Transverse colon (tissue), 4 donors: ENCODE measurements at regions not wholly inside any gene's neighbourhood (a gene's known extent, or its start where the extent isn't known, plus 50 kb on each side); places are given as distances from the start of the nearest gene placed in this dataset.

Source experiments
- DNase-seq: peaks from one replicate; pipeline ENCODE4 v3.0.0-alpha.2; 2019
- H3K27ac ChIP-seq, 4 donors: fragments of 200-600 bp; sonication (generic); 2 replicates each; pipeline ENCODE4 v1.5.1; 2016 to 2018; ENCODE audit warnings: inconsistent platforms in 4 of 4
- H3K27me3 ChIP-seq: fragments of 200-600 bp; sonication (generic); 2 replicates; pipeline ENCODE4 v1.5.1; 2017; ENCODE audit warnings: inconsistent platforms
- H3K36me3 ChIP-seq, 4 donors: fragments of 200-600 bp; sonication (generic); 2 replicates each; pipeline ENCODE4 v1.5.1; 2017 to 2019; ENCODE audit warnings: inconsistent platforms in 4 of 4
- H3K4me1 ChIP-seq, 4 donors: fragments of 200-600 bp; sonication (generic); 2 replicates each; pipeline ENCODE4 v1.5.1; 2017 to 2020; ENCODE audit warnings: inconsistent platforms in 4 of 4
- H3K4me3 ChIP-seq, 4 donors: fragments of 200-600 bp; sonication (generic); 1 replicate in 1 of 4; 2 replicates in 3 of 4; pipeline versions ENCODE4 v1.5.1 to v1.6.1; 2017 to 2019; ENCODE audit warnings: inconsistent platforms in 4 of 4
- H3K9me3 ChIP-seq, 2 donors: fragments of 200-600 bp; sonication (generic); 2 replicates each; pipeline ENCODE4 v1.5.1; 2017 to 2019; ENCODE audit warnings: inconsistent platforms in 2 of 2
- CTCF ChIP-seq, 5 experiments: fragments of 200-600 bp in 3 of 5; fragments of 450-650 bp in 2 of 5; sonication (generic) in 3 of 5; IDR thresholded peaks; 1 replicate in 2 of 5; 2 replicates in 3 of 5; pipeline ENCODE4 v1.5.1; 2016 to 2017; ENCODE audit warnings: antibody characterized with exemption in 5 of 5, inconsistent platforms in 3 of 5, mild to moderate bottlenecking in 2 of 5, moderate library complexity in 1 of 5
- EP300 ChIP-seq: sonication (generic); formaldehyde crosslinking; IDR thresholded peaks from one replicate; pipeline ENCODE4 v1.6.1; 2017; ENCODE audit warnings: antibody characterized with exemption, low read depth
- POLR2A ChIP-seq: fragments of 450-650 bp; IDR thresholded peaks from one replicate; pipeline ENCODE4 v1.6.1; 2016; ENCODE audit warnings: antibody characterized with exemption, mild to moderate bottlenecking, moderate library complexity
- POLR2AphosphoS5 ChIP-seq, 3 donors: sonication (generic); formaldehyde crosslinking; IDR thresholded peaks; one replicate each; pipeline ENCODE4 v1.6.1; 2016; ENCODE audit warnings: antibody characterized with exemption in 3 of 3
- WGBS, 2 donors: methylation state at CpG; one replicate each; pipeline ENCODE4 v1.1.5; 2018; ENCODE audit warnings: low coverage in 1 of 2; 5-methylcytosine and 5-hydroxymethylcytosine counted together
- in situ Hi-C, 4 donors: fragments of 200-750 bp; cut with MboI; loops; one replicate each; pipeline versions ENCODE4 v1.15.0 to v1.15.1; 2017; ENCODE audit warnings: low sequenced_read_pairs in 3 of 4, low pct_ligation_motif_present in 1 of 4, low pct_unique_long_range_greater_than_20kb in 1 of 4
- intact Hi-C: fragments of 100-400 bp; cut with DNase I; formaldehyde crosslinking; loops from one replicate; pipeline ENCODE4 v1.15.1; 2023; ENCODE audit warnings: low total_unique reads

DNA sequence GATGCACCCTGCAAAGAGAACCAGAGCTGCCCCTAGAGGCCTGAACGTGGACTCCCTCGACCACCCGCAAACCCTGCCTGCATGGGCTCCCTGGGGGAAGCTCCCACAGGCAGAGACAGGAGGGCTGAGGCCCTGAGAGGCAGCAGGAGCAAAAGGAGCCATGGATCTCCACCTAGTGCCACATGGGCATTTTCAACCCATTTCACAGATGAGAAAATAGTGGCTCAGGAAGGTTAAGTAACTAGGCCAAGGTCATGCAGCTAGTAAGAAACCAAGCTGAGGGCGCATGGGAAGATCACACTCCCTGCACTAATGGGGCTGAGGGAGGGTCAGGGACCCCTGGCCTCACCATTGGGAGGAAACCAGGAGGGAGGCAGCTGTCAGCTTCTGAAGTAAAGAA is 271.7 kb upstream of the RAB6C start:
- no peaks in the 10 kb centered on the region for H3K36me3 ChIP-seq
- in situ Hi-C loops: no loop called here
- H3K4me3 ChIP-seq: no peak overlapping the region
- H3K27ac ChIP-seq: no peak overlapping the region
- no peak for DNase-seq
- no peaks in the 10 kb centered on the region for H3K4me1 ChIP-seq
- H3K9me3 ChIP-seq: no peaks in the 10 kb centered on the region
- H3K27me3 ChIP-seq: no peaks in the 10 kb centered on the region
- intact Hi-C loops: no loop called here
- TF ChIP-seq EP300 (no peak), POLR2A (no peak), CTCF (IDR thresholded peaks at IDR 0.05) (no peak)
- 92% methylated on average over 4 of the region's 4 CpGs; no CpG with 5 or more reads in 1 of the 2 donors for WGBS, 2 donors

- H3K9me3 ChIP-seq: no peaks in the 10 kb centered on the region
- no peak overlapping the region for H3K27ac ChIP-seq
- intact Hi-C loops (no loop called here), in situ Hi-C loops (no loop called here)
- 54 to 75% methylated on average over 2 to 19 of the region's 20 CpGs for WGBS, 2 donors
- no peaks in the 10 kb centered on the region for H3K4me1 ChIP-seq
- DNase-seq: no peak
- no peak for TF ChIP-seq CTCF (IDR thresholded peaks at IDR 0.05)
- TF ChIP-seq POLR2A: no peak
- TF ChIP-seq POLR2AphosphoS5 (IDR thresholded peaks at IDR 0.05): no peak
- H3K4me3 ChIP-seq: no peak overlapping the region
- H3K27me3 ChIP-seq: no peaks in the 10 kb centered on the region
- H3K36me3 ChIP-seq: no peaks in the 10 kb centered on the region
Observed at GRCh38 chr2:129708221-129708967, 271.1 kb upstream of the RAB6C start.

DNA sequence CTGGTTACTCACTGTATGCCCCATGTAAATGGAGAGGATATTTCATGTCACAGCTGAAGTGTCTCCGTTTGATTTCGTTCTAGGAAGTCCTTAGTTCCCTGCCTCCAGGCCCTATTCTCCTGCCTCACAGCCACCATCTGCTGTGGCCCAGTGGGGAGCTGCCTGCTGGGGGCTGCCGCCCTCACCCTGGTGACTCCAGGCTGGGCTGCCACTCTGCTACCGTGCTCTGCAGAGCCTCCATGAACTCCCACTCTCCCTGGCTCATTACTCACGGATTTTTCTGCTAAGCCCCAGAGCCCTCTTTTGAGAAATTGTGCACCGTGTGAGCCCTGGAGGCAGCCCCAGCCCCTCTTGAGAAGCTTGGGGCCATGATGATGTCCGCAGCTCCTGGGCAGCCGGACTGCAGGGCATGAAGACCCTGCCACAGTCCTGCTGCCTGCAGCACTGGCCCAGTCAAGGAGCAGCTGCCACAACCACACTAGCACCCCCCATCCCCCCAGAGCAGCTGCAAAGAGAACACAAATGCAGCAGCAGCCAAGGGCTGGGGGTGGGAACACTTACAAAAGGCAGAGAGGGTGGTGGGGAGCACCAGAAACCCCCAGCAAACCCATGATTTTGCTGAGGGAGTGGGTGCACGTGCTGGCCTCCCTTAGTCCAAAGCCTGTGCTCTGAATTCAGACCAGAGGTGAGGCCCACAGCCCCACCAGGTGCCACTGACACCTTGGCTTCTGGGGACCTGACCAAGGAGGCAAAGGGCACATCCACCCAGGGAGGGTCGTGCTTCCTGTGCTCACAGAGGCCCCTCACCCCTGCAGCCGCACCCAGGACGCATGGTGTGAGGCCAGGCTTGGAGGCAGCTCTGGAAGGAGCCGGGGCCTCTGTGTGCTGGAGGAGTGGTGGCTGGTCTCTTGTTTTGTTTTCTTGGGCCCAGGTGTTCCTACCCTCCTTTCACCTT is 270.2 kb upstream of the RAB6C start:
- 82 to 85% methylated on average over 3 to 13 of the region's 13 CpGs for WGBS, 2 donors
- Histone ChIP-seq H3K4me3 (no peak overlapping the region), H3K27me3 (no peaks in the 10 kb centered on the region), H3K36me3 (no peaks in the 10 kb centered on the region), H3K27ac (no peak overlapping the region), H3K4me1 (no peaks in the 10 kb centered on the region), H3K9me3 (no peaks in the 10 kb centered on the region)
- in situ Hi-C loops: no loop called here
- no peak for TF ChIP-seq POLR2AphosphoS5 (IDR thresholded peaks at IDR 0.05)
- no peak for TF ChIP-seq CTCF (IDR thresholded peaks at IDR 0.05)
- TF ChIP-seq EP300: no peak
- TF ChIP-seq POLR2A: no peak
- intact Hi-C loops: no loop called here
- DNase-seq: no peak

GRCh38 chr2:129709956-129710598 is 269.4 kb upstream of the RAB6C start:
- no peak overlapping the region for H3K4me3 ChIP-seq
- no peaks in the 10 kb centered on the region for H3K4me1 ChIP-seq
- TF ChIP-seq EP300 (no peak), POLR2AphosphoS5 (IDR thresholded peaks at IDR 0.05) (no peak), CTCF (IDR thresholded peaks at IDR 0.05) (no peak), POLR2A (no peak)
- no peaks in the 10 kb centered on the region for H3K36me3 ChIP-seq
- no peak for DNase-seq
- H3K9me3 ChIP-seq: no peaks in the 10 kb centered on the region
- H3K27me3 ChIP-seq: no peaks in the 10 kb centered on the region
- WGBS, 2 donors: 70 to 92% methylated on average over 6 to 16 of the region's 16 CpGs
- no peak overlapping the region for H3K27ac ChIP-seq
- in situ Hi-C loops (no loop called here), intact Hi-C loops (no loop called here)
